GM21576 (cell line): ENCODE measurements at regions not wholly inside any gene's neighbourhood (a gene's known extent, or its start where the extent isn't known, plus 50 kb on each side); places are given as distances from the start of the nearest gene placed in this dataset.
"Not testable (repeated sequence)": the region's sequence is repeated elsewhere in the genome, so short reads cannot be mapped to it uniquely, and the experiment has no call there.

Source experiments
- ATAC-seq: cut with Tn5 transposase; IDR thresholded peaks from one replicate; pipeline ENCODE4 v1.9.1; 2021; ENCODE audit warnings: mild to moderate bottlenecking, moderate library complexity; ENCODE audit not compliant: unreplicated experiment

GRCh38 chr2:111672641-111673040, 211.4 kb downstream of the ANAPC1 start:
- ATAC-seq: not testable (repeated sequence)

GRCh38 chr2:111673526-111673925, 210.5 kb downstream of the ANAPC1 start:
- ATAC-seq: no peak

GRCh38 chr2:111675419-111676194, 208.4 kb downstream of the ANAPC1 start:
- no peak for ATAC-seq

DNA sequence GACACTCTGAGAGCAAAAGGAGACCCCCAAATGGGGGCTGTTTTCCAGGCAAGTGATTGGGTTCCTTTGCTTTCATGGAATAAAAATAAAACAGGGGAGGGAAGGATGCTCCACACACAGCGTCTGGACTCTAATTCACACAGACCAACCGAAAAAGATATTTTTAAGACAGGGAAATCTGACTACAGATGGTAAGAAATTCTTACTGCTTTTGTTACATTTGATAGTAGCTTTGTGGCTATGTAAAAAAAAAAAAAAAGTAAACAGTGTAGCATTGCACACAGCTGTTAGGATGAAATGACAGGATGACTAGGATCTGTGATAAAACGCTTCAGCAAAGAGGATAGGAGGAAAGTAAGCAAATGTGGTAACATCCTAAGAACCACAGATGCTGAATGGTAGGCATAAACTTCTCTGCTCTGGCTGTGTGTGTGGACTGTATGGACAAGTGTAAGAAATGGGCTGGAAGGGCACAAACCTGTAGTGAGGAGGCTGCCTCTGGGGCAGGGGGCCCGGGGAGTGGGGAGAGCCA, 207.6 kb downstream of the ANAPC1 start:
- no peak for ATAC-seq

DNA sequence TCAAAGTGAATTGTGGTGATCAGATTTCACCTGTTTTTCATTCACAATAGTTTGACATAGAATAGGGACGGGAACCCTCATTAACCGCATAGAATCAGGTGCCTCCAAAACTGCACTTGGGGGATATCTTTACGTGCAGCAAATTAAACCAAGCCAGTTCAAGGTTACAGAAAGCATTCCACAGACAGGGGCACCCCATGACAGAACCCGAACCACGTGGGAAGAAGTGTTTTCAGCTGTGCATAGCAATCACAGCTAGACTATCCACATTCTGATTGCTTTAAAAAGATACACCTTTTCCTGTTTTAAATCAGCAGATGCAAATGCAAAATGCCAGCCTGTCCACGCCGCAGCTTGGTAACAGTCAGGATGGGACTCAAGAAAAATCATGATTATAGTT, 205.8 kb downstream of the ANAPC1 start:
- ATAC-seq: no peak

DNA sequence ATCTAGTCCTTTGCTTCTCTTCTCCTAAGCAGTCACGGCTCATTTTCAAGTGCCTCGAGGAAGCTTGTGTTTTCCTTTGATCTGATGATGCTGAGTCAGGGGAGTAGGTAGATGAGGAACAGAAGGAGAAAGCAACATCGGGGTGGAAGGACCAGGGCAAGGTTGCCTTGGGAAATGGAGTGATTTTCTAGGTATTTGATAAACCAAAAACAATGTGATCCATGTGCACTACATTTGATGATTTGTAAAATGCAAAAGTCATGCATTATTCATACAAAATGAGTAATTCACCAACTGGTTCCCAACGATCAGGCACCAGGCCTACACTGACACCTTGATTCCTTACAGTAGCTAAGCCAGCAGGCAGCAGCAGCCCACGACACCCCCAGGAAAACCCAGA, 205.3 kb downstream of the ANAPC1 start:
- ATAC-seq: no peak

DNA sequence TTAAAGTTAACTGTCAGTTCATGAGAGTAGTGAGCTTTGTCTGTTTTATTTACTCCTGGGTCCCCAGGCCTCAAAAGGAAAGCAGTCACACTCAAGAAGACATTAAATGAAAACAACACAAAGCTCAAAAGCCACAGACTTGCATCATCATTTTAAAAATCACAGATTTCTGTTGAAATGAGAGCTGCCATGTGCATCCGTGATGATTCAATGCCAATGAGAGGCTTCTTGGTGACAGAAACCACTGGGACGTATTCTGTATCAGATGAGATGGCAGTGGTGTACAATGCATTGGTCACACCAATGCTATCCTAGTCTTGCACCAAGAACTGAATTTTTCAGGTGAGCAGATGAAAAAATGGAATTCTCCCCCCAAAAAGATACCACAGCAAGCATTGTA, 204.8 kb downstream of the ANAPC1 start:
- ATAC-seq: no peak

GRCh38 chr2:111684611-111685010, 199.4 kb downstream of the ANAPC1 start:
- ATAC-seq: no peak

DNA sequence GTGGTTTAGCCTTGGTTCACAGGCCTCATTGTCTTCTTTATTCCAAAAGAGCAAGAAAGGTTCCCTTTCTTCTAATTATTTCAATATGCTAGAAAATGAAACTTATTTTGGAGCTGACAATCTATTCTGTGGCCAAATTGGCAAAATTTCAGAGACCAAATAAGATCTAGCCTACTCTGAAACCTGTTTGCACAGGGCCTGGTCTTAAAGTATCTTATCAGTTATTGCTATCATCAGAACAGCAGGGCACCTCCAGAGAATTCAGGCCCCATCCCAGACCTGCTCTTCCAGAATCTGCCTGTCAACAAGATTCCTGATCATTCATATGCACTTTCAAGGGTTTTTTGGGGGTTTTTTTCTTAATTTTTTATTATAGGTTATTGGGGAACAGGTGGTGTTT, 198.7 kb downstream of the ANAPC1 start:
- ATAC-seq: no peak

DNA sequence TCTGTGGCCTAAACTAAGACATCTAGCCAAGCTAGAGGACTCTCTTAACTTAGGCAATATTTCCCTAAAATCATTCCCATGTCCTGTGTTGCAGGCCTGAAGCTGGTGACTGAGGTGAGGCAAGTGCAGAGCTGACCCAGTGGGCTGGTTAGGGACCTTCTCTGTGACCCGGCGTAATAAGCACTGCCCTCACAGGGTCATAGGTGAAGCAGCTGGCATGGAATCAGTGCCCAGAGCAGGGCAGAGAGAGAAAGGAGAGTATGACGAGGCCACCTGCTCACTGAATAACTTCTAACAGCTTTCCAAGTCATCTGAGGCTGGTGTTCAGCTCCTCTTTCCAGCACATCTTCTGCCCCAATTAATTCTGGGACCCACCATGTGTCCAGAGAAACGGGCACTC, 197.0 kb downstream of the ANAPC1 start:
- ATAC-seq: no peak

DNA sequence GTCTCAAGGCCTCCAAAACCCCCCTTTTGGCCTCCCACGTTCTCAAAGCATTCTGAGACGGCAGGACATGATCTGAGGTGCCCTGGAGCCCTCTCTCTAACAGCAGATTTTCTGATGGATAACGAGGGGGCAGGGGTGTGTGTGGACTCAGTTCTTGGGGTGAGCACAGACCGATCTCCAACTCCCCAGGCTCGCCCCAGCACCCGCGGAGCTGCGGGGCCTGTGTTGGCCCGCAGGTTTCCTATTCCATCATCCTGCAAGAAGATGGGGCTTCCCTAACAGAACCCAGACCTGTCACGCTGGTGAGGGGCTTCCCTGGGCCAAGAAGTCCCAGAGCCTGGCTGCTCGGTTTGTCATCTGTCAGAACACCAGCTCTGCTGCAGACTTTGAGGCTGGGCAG, 196.1 kb downstream of the ANAPC1 start:
- no peak for ATAC-seq

GRCh38 chr2:111688482-111688881, 195.5 kb downstream of the ANAPC1 start:
- ATAC-seq: no peak

DNA sequence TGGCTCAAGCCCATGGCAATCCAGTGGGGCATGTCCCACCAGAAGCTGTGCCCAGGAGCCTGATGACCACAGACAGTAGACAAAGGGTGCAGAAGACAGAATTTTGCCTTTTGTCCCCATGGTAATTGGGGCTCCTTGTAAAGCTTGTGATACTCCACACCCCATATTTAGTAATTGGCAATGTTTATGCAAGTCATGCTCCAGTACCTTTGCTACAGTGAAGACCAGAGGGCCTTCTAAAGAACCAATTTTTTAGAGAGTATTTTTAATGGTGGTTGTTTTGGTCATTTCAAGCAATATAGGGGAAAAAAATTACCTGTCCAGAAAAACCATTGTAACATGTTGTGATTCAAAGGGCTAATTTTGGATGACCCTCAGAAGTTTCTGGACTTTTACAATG, 194.8 kb downstream of the ANAPC1 start:
- no peak for ATAC-seq

- no peak for ATAC-seq
Observed at GRCh38 chr2:111689941-111690340, 194.1 kb downstream of the ANAPC1 start.

DNA sequence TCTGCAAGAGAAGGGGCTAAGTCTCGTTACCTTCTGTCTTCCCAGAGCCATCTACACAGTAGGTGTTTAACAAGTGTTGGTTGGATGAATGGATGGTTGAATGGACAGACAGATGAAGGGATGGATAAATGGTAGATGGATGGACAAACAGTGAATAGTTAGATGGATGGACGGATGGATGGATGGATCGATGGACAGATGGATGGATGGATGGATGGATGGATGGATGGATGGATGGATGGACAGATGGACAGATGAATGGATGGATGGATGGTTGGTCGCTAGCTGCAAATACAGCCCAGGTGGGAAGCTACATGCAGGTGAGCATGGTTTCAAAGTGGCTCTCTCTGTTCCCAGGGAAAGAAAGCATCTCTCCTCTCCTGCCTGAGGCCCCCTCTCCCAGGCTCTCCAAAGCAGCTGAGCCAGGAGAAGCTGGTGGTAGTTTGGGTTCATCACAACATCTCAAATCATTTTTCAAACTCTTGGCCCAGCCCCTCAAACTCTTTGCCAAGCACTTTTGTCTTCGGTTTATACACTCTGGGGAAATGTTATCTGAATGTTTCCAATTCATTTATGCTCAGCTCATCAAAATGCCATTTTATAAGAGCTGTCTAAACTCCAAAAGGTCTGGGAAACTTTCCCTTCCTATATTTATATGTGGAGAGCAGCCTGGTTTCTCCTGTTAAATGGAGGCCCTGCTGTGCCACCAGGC, 192.7 kb downstream of the ANAPC1 start:
- no peak for ATAC-seq

- ATAC-seq: no peak
Observed at GRCh38 chr2:111692311-111692710, 191.7 kb downstream of the ANAPC1 start.

DNA sequence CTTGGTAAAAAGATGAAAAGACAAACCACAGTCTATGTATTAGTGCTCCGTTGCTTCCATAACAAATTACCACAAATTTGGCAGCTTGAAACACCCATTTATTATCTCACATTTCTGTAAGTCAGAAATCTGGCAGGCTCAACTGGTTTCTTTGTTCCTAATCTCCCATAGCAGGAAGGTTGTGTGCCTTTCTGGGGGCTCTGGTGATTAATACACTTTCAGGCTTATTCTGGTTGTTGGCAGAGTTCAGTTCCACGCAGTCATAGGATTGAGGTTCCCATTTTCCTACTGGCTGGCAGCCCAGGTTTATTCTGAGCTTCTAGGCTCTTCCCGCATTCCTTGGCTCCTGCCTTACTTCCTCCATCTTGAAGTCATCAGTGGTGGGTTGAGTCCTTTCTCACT, 189.3 kb downstream of the ANAPC1 start:
- ATAC-seq: no peak

GRCh38 chr2:111695441-111696007, 188.5 kb downstream of the ANAPC1 start:
- ATAC-seq: no peak

DNA sequence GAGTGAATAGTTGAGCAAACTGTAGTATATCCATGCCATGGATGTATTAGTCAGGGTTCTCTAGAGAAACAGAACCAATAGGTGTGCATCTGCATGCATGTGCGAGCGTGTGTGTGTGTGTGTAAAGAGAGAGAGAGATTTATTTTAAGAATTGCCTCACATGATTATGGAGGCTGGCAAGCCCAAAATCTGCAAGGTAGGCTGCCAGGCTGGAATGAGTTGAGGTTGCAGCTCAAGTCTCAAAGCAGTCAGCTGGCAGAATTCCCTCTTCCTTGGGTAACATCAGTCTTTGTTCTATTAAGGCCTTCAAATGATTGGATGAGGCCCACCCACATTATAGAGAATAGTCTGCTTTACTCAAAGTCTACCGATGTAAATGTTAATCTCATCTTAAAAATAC, 187.8 kb downstream of the ANAPC1 start:
- ATAC-seq: no peak

DNA sequence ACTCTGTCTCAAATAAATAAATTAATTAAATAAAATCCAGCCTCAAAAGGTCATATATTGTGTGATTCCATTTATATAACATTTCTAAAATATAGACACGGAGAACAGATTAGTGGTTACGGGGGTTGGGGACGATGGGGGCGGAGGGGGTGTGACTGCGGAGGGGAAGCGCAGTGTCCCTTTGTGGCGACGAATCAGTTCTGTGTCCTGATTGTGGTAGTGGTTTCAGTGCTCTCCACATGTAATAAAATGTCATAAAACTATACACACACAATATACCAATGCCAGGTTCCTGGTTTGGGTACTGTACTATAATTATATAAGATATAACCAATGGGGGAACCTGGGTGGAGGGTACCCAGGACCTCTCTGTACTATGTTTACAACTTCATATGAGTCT, 186.4 kb downstream of the ANAPC1 start:
- no peak for ATAC-seq

DNA sequence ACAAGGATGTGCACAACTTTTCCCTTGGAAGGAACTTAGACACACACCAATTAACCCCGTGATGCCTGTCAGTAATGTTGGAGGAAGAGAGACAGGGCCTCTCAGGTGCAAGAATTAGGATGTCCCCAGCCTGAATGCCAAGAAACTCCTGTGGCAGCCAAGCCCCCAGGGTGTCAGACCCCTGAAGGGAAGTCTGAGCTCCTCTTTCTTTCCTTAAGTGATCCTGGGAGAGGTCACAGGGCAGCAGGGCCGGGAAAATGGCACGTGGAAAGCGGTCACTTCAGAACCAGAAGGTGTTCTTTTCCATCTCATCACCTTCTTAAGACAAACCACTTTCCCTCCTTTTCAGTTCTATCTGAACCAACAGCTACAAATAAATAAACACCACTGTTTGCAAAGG, 185.9 kb downstream of the ANAPC1 start:
- ATAC-seq: no peak
